CD4-positive, alpha-beta T cell (primary cell): ENCODE measurements at regions not wholly inside any gene's neighbourhood (a gene's known extent, or its start where the extent isn't known, plus 50 kb on each side); places are given as distances from the start of the nearest gene placed in this dataset.

Source experiments
- ATAC-seq: fragments of 200-7000 bp; cut with Tn5 transposase; one replicate; pipeline ENCODE4 v1.10.0; 2022; ENCODE audit warnings: mild to moderate bottlenecking; ENCODE audit not compliant: poor library complexity
- CTCF ChIA-PET: fragments of 350-600 bp; sonication (Branson Sonifier 250); formaldehyde crosslinking; loops from one replicate; lab custom pipeline; 2021; ENCODE audit warnings: antibody characterized with exemption, inconsistent platforms; lab: Charles Lee
- POLR2A ChIA-PET: fragments of 350-600 bp; sonication (Branson Sonifier 250); formaldehyde crosslinking; loops from one replicate; lab custom pipeline; 2021; ENCODE audit warnings: antibody characterized with exemption, inconsistent platforms; lab: Charles Lee
- DNase-seq, 14 experiments: peaks; one replicate each; pipeline ENCODE4 v3.0.0-alpha.2; 2013 to 2020; ENCODE audit warnings: mixed read lengths in 2 of 14
- H3K27ac ChIP-seq, 2 donors: one replicate each; pipeline versions ENCODE4 v1.5.1 to v1.7.0; 2013; ENCODE audit warnings: low read length in 2 of 2, low read depth in 1 of 2, mild to moderate bottlenecking in 1 of 2
- H3K27me3 ChIP-seq, 2 experiments: 1 replicate in 1 of 2; 2 replicates in 1 of 2; pipeline versions ENCODE4 v1.6.1 to v1.7.0; 2013; ENCODE audit warnings: low read length in 2 of 2, control low read depth in 1 of 2, mild to moderate bottlenecking in 1 of 2, moderate library complexity in 1 of 2; ENCODE audit not compliant: insufficient read depth in 2 of 2, control insufficient read depth in 1 of 2
- H3K36me3 ChIP-seq: one replicate; pipeline ENCODE4 v1.6.1; 2013; ENCODE audit warnings: low read length, control low read depth; ENCODE audit not compliant: insufficient read depth
- H3K4me1 ChIP-seq: one replicate; pipeline ENCODE4 v1.6.1; 2013; ENCODE audit warnings: low read length, control low read depth; ENCODE audit not compliant: insufficient read depth
- H3K4me3 ChIP-seq: one replicate; pipeline ENCODE4 v1.5.1; 2013; ENCODE audit warnings: mild to moderate bottlenecking, low read length, moderate library complexity
- H3K9me3 ChIP-seq, 2 experiments: 1 replicate in 1 of 2; 2 replicates in 1 of 2; pipeline versions ENCODE4 v1.6.1 to v1.7.0; 2013; ENCODE audit warnings: low read length in 2 of 2, mild to moderate bottlenecking in 2 of 2, control low read depth in 1 of 2, moderate library complexity in 1 of 2; ENCODE audit not compliant: control insufficient read depth in 1 of 2, insufficient read depth in 1 of 2
- H3K27ac Mint-ChIP-seq: one replicate; pipeline ENCODE4 v1.8.0; 2020; ENCODE audit warnings: mixed read lengths
- H3K27me3 Mint-ChIP-seq: one replicate; pipeline ENCODE4 v1.8.0; 2021; ENCODE audit warnings: mixed read lengths
- H3K36me3 Mint-ChIP-seq: one replicate; pipeline ENCODE4 v1.8.0; 2021; ENCODE audit warnings: low read depth, mixed read lengths
- H3K4me1 Mint-ChIP-seq: one replicate; pipeline ENCODE4 v1.8.0; 2021; ENCODE audit warnings: low read depth, mixed read lengths
- H3K4me3 Mint-ChIP-seq: one replicate; pipeline ENCODE4 v1.8.0; 2020; ENCODE audit warnings: mild to moderate bottlenecking, mixed read lengths
- H3K9me3 Mint-ChIP-seq: one replicate; pipeline ENCODE4 v1.8.0; 2020; ENCODE audit warnings: mixed read lengths
- intact Hi-C, 2 experiments: fragments of 100-400 bp; cut with DNase I in 1 of 2; cut with micrococcal nuclease in 1 of 2; formaldehyde crosslinking; loops; one replicate each; pipeline versions ENCODE4 v1.15.1 to v1.9.0; 2023 to 2025; cut with DNase I, micrococcal nuclease
- TF ChIP-seq, protein P1 (sequence below): fragments of 200-600 bp; IDR thresholded peaks from one replicate; pipeline ENCODE4 v1.8.0; 2022; ENCODE audit warnings: antibody characterized with exemption, mild to moderate bottlenecking

DNA sequence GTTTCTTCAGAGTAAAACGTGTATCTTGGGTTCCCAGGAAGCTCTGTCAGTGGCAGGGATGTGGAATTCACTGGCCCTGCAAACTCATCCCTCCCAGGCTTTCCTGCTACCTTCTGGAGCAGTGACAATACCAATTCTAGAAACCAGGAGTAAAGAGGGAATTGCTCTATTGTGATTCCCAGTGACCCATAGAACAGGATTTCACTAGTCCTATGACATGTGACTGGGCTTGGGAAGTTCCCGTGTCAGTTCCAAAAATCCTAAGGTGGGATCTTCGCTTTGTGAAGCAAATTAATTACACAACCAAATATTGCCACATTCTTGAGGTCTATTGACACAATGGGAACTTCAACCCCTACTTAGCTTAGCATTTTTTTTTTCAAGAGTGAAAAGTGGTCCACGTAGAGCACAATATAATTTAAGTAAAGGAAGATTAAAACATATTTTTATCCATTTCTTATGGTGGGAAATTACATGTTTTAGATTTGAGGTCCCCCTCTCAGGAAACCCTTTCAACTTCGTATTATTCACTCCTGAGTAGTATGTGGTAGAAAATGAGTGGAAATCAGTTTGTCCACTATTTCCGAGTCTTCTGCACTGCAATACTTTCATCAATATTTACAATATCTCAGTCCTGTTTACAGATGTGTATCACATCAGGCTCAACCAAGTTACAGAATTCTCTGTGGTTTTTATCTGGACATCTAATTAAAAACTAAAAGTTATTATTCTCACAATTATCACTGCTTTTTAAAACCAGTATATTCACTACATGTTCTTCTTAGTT, 88.9 kb upstream of the SOX5 start:
- TF ChIP-seq, protein P1, sequence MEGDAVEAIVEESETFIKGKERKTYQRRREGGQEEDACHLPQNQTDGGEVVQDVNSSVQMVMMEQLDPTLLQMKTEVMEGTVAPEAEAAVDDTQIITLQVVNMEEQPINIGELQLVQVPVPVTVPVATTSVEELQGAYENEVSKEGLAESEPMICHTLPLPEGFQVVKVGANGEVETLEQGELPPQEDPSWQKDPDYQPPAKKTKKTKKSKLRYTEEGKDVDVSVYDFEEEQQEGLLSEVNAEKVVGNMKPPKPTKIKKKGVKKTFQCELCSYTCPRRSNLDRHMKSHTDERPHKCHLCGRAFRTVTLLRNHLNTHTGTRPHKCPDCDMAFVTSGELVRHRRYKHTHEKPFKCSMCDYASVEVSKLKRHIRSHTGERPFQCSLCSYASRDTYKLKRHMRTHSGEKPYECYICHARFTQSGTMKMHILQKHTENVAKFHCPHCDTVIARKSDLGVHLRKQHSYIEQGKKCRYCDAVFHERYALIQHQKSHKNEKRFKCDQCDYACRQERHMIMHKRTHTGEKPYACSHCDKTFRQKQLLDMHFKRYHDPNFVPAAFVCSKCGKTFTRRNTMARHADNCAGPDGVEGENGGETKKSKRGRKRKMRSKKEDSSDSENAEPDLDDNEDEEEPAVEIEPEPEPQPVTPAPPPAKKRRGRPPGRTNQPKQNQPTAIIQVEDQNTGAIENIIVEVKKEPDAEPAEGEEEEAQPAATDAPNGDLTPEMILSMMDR, result no peak
- H3K9me3 Mint-ChIP-seq, result no peaks in the 10 kb centered on the region
- no peak overlapping the region for H3K4me3 Mint-ChIP-seq
- H3K9me3 ChIP-seq, result no peaks in the 10 kb centered on the region
- no peaks in the 10 kb centered on the region for H3K27me3 Mint-ChIP-seq
- DNase-seq, result no peak
- H3K27me3 ChIP-seq, result no peaks in the 10 kb centered on the region
- H3K36me3 Mint-ChIP-seq, result no peaks in the 10 kb centered on the region
- ChIA-PET CTCF (no interaction called here), POLR2A (no interaction called here)
- H3K36me3 ChIP-seq, result no peaks in the 10 kb centered on the region
- H3K27ac Mint-ChIP-seq, result no peak overlapping the region
- ATAC-seq, result no peak
- no peaks in the 10 kb centered on the region for H3K4me1 Mint-ChIP-seq
- no peak overlapping the region for H3K4me3 ChIP-seq
- no peak overlapping the region for H3K27ac ChIP-seq
- intact Hi-C loops, result no loop called here
- no peaks in the 10 kb centered on the region for H3K4me1 ChIP-seq

DNA sequence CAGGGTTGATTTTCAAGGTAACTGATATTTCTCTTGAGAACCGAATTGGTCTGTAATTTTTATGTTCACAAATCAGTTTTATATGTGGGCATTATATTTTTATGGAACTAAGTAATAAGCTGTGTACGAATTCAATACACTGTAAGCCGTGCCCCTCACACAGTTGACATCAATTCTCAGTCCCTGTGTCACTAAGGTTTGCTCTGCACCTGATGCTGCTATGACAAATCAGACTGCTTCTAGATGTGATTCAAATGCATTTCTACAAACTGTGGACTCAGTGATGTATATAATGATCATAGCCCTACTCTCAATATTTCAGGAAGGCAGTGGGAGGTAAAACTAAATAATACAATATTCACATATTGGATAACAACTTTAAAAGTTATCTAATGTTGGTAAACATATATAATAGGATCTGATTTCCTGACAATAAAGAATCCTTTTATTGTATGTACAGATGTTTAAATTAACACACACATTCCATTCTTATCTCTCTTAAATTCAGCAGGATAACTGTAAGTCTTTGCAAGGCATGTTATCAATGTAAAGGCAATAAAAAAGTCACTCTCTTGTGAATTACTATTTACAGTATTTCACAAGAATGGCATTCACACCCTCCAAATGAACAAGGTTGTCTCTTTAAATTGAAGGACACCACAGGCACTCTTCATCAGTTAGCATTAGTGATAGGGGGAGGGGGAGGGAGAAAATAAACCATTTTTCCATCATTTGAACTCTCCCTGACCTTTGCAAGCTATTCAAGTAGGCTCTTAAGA, 87.2 kb upstream of the SOX5 start:
- Histone ChIP-seq H3K36me3 (no peaks in the 10 kb centered on the region), H3K27me3 (no peaks in the 10 kb centered on the region), H3K4me1 (no peaks in the 10 kb centered on the region), H3K27ac (no peak overlapping the region), H3K4me3 (no peak overlapping the region), H3K9me3 (no peaks in the 10 kb centered on the region)
- Mint-ChIP-seq H3K36me3 (no peaks in the 10 kb centered on the region), H3K9me3 (no peaks in the 10 kb centered on the region), H3K4me1 (no peaks in the 10 kb centered on the region), H3K27me3 (no peaks in the 10 kb centered on the region), H3K4me3 (no peak overlapping the region), H3K27ac (no peak overlapping the region)
- TF ChIP-seq, protein P1, result no peak
- ChIA-PET POLR2A (no interaction called here), CTCF (no interaction called here)
- ATAC-seq (no peak), DNase-seq (no peak)
- intact Hi-C loops, result no loop called here

DNA sequence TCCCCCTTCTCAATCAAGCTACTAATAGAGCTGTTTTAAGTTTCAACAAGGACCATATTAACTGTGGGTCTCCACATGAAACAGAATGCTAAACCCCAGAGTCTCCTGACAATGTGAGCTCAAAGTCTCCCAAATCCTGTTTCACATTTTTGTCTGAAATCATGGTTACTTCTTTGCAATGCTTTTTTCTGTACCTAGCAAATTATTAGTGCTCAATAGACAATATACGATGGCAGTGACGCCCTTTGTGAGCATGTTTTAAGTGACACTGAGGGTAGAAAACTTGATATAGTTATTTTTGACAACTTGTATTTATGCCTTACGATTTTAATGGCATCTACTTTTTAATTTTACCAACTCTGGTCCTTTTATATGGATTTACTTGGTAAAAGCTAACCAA, 85.4 kb upstream of the SOX5 start:
- DNase-seq (no peak), ATAC-seq (no peak)
- no peaks in the 10 kb centered on the region for H3K27me3 Mint-ChIP-seq
- H3K4me1 ChIP-seq, result no peaks in the 10 kb centered on the region
- H3K4me3 Mint-ChIP-seq, result no peak overlapping the region
- H3K36me3 Mint-ChIP-seq, result no peaks in the 10 kb centered on the region
- intact Hi-C loops, result no loop called here
- H3K27ac Mint-ChIP-seq, result no peak overlapping the region
- TF ChIP-seq, protein P1, result no peak
- H3K9me3 ChIP-seq, result no peaks in the 10 kb centered on the region
- H3K36me3 ChIP-seq, result no peaks in the 10 kb centered on the region
- H3K4me3 ChIP-seq, result no peak overlapping the region
- H3K4me1 Mint-ChIP-seq, result no peaks in the 10 kb centered on the region
- H3K27ac ChIP-seq, result no peak overlapping the region
- H3K27me3 ChIP-seq, result no peaks in the 10 kb centered on the region
- H3K9me3 Mint-ChIP-seq, result no peaks in the 10 kb centered on the region
- ChIA-PET CTCF (no interaction called here), POLR2A (no interaction called here)
